HG02885 (cell line): ENCODE measurements at regions not wholly inside any gene's neighbourhood (a gene's known extent, or its start where the extent isn't known, plus 50 kb on each side); places are given as distances from the start of the nearest gene placed in this dataset.
A peak's percentile ranks its signal among the peaks of the same experiment; 100 is the strongest.
"Not testable (repeated sequence)": the region's sequence is repeated elsewhere in the genome, so short reads cannot be mapped to it uniquely, and the experiment has no call there.

ENCODE experiments used
- ATAC-seq: cut with Tn5 transposase; IDR thresholded peaks from one replicate; pipeline ENCODE4 v1.9.1; 2021; ENCODE audit warnings: mild to moderate bottlenecking; ENCODE audit not compliant: unreplicated experiment, poor library complexity

- no peak for ATAC-seq
Observed at GRCh38 chr7:49433794-49434193, 339.6 kb upstream of the VWC2 start.

- ATAC-seq, result no peak
Observed at GRCh38 chr7:49434846-49435245, 338.6 kb upstream of the VWC2 start.

- no peak for ATAC-seq
Observed at GRCh38 chr7:49438281-49438680, 335.2 kb upstream of the VWC2 start.

- no peak for ATAC-seq
Observed at GRCh38 chr7:49443515-49443914, 329.9 kb upstream of the VWC2 start.

- no peak for ATAC-seq
Observed at GRCh38 chr7:49453486-49453885, 320.0 kb upstream of the VWC2 start.

GRCh38 chr7:49479441-49479840 lies 294.0 kb upstream of the VWC2 start:
- ATAC-seq, result no peak

GRCh38 chr7:49479936-49480544 lies 293.4 kb upstream of the VWC2 start:
- ATAC-seq, result no peak

GRCh38 chr7:49481075-49481474 lies 292.4 kb upstream of the VWC2 start:
- no peak for ATAC-seq

- peak; percentile 84 for ATAC-seq
Observed at GRCh38 chr7:49483142-49483541, 290.3 kb upstream of the VWC2 start.

- ATAC-seq, result no peak
Observed at GRCh38 chr7:49486974-49487829, 286.2 kb upstream of the VWC2 start.

GRCh38 chr7:49487830-49488140 lies 285.7 kb upstream of the VWC2 start:
- ATAC-seq, result no peak

- no peak for ATAC-seq
Observed at GRCh38 chr7:49488573-49488972, 284.9 kb upstream of the VWC2 start.

GRCh38 chr7:49497471-49497870 lies 276.0 kb upstream of the VWC2 start:
- ATAC-seq, result peak; percentile 83

GRCh38 chr7:49500741-49501140 lies 272.7 kb upstream of the VWC2 start:
- no peak for ATAC-seq

GRCh38 chr7:49507206-49507605 lies 266.2 kb upstream of the VWC2 start:
- ATAC-seq, result not testable (repeated sequence)

GRCh38 chr7:49513911-49514310 lies 259.5 kb upstream of the VWC2 start:
- no peak for ATAC-seq

- ATAC-seq, result no peak
Observed at GRCh38 chr7:49520951-49521350, 252.5 kb upstream of the VWC2 start.

GRCh38 chr7:49522111-49522510 lies 251.3 kb upstream of the VWC2 start:
- no peak for ATAC-seq

GRCh38 chr7:49523870-49524269 lies 249.6 kb upstream of the VWC2 start:
- ATAC-seq, result no peak

- ATAC-seq, result no peak
Observed at GRCh38 chr7:49527182-49527581, 246.3 kb upstream of the VWC2 start.

GRCh38 chr7:49530481-49530880 lies 243.0 kb upstream of the VWC2 start:
- ATAC-seq, result no peak
